ENCODE measurements at regions not wholly inside any gene's neighbourhood (a gene's known extent, or its start where the extent isn't known, plus 50 kb on each side); places are given as distances from the start of the nearest gene placed in this dataset.

DNA sequence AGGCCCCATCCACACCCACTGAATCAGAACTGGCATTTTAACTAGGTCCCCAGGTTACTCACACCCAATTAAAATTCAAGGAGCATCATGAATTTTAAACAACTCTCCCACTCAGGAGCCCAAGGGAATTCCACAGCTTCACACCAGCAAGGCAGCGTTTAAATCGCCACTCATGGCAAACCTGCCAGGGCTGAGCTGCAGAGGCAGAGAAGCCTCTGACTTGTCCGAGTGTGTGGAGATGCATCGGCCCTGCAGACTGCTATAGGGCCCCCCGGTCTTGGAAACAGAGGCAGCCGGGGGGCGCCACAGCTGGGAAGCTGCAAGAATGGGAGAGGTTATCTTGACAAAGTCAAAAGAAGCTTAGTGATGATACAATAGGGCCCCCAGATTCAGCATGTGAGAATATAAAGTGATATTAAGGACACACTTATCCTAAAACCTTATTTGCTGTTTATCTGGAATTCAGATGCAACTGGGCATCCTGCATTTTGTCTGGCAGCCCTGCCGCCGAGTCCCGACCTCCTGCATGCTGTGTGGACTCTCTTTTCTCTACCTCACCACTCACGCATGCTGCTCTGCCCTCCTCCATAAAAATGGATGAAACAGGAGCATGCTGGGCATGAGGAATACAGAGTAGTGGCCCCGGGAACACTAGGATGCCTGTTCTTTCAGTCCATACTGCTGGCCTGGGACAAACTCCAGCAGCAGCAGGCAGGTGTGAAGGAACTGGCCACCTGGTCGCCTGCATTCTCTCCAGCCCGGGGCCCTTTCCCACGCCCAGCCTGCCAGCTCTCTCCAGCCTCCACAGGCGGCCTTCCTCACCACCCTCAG, 126.1 kb downstream of the PXDC1 start:
- no TSS peak for BruUV-seq (replicated peaks)
- Histone ChIP-seq H3K9ac (ENCODE audit: control insufficient read depth, insufficient read depth, low read length) (no peak overlapping the region), H3K4me3 (no peak overlapping the region), H3K27me3 (replicated peaks in 1 of 2; ENCODE audit: control insufficient read depth in 2 of 2, insufficient read depth in 2 of 2, low read length in 1 of 2) (peaks cover 2 to 6% of the 10 kb centered on the region in 2 experiments; a peak in 3 of 4 replicates), H2AFZ (ENCODE audit: control insufficient read depth, low read depth, low read length) (no peak overlapping the region), H3K4me2 (ENCODE audit: control insufficient read depth, insufficient read depth) (no peak overlapping the region), H4K20me1 (ENCODE audit: control insufficient read depth, insufficient read depth) (no peaks in the 10 kb centered on the region), H3K79me2 (ENCODE audit: control insufficient read depth, insufficient read depth, low read length) (no peaks in the 10 kb centered on the region), H3K4me1 (ENCODE audit: control insufficient read depth, insufficient read depth, low read length) (no peaks in the 10 kb centered on the region), H3K27ac (ENCODE audit: control insufficient read depth, insufficient read depth) (no peak overlapping the region), H3K36me3 (ENCODE audit: control insufficient read depth in 2 of 2, insufficient read depth in 2 of 2, low read length in 1 of 2) (no peaks in the 10 kb centered on the region), H3K9me3 (replicated peaks; ENCODE audit: control insufficient read depth, insufficient read depth, low read length) (no peaks in the 10 kb centered on the region; the same call in 2 of the 3 replicates)
- 24% methylated on average over 16 of the region's 16 CpGs for WGBS (ENCODE audit: insufficient coverage, insufficient replicate concordance, low lambda C conversion rate, missing lambda C conversion rate)
- intact Hi-C loops (cut with micrococcal nuclease; ENCODE audit: unreplicated experiment) (no loop called here), in situ Hi-C loops (cut with MboI) (no loop called here)
- FAIRE-seq: no peak
- no peak for ATAC-seq
- ChIA-PET RAD21 (ENCODE audit: unreplicated experiment) (no interaction called here), POLR2A (no interaction called here), CTCF (no interaction called here), SMC1A (ENCODE audit: uncharacterized antibody, unreplicated experiment) (no interaction called here)
- DNase-seq (ENCODE audit: low read depth, low spot score): no peak
- TF ChIP-seq HDAC6 (IDR thresholded peaks at IDR 0.05; ENCODE audit: unreplicated experiment) (no peak), NFYB (IDR thresholded peaks at IDR 0.05; ENCODE audit: insufficient read depth, low read depth, low read length) (no peak), IKZF1 (conservative IDR thresholded peaks at IDR 0.05) (no peak), SPI1 (IDR thresholded peaks at IDR 0.05; ENCODE audit: borderline replicate concordance, insufficient read depth, low read depth, low read length) (no peak), SP1 (IDR thresholded peaks at IDR 0.05; ENCODE audit: low read depth, low read length) (no peak), GABPA (IDR thresholded peaks at IDR 0.05; ENCODE audit: low read depth) (no peak), STAT1 (conservative IDR thresholded peaks at IDR 0.05) (no peak)
- TF ChIP-seq, protein P1, sequence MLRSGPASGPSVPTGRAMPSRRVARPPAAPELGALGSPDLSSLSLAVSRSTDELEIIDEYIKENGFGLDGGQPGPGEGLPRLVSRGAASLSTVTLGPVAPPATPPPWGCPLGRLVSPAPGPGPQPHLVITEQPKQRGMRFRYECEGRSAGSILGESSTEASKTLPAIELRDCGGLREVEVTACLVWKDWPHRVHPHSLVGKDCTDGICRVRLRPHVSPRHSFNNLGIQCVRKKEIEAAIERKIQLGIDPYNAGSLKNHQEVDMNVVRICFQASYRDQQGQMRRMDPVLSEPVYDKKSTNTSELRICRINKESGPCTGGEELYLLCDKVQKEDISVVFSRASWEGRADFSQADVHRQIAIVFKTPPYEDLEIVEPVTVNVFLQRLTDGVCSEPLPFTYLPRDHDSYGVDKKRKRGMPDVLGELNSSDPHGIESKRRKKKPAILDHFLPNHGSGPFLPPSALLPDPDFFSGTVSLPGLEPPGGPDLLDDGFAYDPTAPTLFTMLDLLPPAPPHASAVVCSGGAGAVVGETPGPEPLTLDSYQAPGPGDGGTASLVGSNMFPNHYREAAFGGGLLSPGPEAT (IDR thresholded peaks at IDR 0.05; ENCODE audit: low read depth): no peak
- TF ChIP-seq, protein P2, sequence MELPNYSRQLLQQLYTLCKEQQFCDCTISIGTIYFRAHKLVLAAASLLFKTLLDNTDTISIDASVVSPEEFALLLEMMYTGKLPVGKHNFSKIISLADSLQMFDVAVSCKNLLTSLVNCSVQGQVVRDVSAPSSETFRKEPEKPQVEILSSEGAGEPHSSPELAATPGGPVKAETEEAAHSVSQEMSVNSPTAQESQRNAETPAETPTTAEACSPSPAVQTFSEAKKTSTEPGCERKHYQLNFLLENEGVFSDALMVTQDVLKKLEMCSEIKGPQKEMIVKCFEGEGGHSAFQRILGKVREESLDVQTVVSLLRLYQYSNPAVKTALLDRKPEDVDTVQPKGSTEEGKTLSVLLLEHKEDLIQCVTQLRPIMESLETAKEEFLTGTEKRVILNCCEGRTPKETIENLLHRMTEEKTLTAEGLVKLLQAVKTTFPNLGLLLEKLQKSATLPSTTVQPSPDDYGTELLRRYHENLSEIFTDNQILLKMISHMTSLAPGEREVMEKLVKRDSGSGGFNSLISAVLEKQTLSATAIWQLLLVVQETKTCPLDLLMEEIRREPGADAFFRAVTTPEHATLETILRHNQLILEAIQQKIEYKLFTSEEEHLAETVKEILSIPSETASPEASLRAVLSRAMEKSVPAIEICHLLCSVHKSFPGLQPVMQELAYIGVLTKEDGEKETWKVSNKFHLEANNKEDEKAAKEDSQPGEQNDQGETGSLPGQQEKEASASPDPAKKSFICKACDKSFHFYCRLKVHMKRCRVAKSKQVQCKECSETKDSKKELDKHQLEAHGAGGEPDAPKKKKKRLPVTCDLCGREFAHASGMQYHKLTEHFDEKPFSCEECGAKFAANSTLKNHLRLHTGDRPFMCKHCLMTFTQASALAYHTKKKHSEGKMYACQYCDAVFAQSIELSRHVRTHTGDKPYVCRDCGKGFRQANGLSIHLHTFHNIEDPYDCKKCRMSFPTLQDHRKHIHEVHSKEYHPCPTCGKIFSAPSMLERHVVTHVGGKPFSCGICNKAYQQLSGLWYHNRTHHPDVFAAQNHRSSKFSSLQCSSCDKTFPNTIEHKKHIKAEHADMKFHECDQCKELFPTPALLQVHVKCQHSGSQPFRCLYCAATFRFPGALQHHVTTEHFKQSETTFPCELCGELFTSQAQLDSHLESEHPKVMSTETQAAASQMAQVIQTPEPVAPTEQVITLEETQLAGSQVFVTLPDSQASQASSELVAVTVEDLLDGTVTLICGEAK (IDR thresholded peaks at IDR 0.05; ENCODE audit: borderline replicate concordance): no peak
- TF ChIP-seq, protein P3, sequence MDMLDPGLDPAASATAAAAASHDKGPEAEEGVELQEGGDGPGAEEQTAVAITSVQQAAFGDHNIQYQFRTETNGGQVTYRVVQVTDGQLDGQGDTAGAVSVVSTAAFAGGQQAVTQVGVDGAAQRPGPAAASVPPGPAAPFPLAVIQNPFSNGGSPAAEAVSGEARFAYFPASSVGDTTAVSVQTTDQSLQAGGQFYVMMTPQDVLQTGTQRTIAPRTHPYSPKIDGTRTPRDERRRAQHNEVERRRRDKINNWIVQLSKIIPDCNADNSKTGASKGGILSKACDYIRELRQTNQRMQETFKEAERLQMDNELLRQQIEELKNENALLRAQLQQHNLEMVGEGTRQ (IDR thresholded peaks at IDR 0.05; ENCODE audit: borderline replicate concordance, low read depth, low read length): no peak
- TF ChIP-seq, protein P4, sequence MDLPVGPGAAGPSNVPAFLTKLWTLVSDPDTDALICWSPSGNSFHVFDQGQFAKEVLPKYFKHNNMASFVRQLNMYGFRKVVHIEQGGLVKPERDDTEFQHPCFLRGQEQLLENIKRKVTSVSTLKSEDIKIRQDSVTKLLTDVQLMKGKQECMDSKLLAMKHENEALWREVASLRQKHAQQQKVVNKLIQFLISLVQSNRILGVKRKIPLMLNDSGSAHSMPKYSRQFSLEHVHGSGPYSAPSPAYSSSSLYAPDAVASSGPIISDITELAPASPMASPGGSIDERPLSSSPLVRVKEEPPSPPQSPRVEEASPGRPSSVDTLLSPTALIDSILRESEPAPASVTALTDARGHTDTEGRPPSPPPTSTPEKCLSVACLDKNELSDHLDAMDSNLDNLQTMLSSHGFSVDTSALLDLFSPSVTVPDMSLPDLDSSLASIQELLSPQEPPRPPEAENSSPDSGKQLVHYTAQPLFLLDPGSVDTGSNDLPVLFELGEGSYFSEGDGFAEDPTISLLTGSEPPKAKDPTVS (IDR thresholded peaks at IDR 0.05; ENCODE audit: low read depth, low read length): no peak
- TF ChIP-seq, protein P5, sequence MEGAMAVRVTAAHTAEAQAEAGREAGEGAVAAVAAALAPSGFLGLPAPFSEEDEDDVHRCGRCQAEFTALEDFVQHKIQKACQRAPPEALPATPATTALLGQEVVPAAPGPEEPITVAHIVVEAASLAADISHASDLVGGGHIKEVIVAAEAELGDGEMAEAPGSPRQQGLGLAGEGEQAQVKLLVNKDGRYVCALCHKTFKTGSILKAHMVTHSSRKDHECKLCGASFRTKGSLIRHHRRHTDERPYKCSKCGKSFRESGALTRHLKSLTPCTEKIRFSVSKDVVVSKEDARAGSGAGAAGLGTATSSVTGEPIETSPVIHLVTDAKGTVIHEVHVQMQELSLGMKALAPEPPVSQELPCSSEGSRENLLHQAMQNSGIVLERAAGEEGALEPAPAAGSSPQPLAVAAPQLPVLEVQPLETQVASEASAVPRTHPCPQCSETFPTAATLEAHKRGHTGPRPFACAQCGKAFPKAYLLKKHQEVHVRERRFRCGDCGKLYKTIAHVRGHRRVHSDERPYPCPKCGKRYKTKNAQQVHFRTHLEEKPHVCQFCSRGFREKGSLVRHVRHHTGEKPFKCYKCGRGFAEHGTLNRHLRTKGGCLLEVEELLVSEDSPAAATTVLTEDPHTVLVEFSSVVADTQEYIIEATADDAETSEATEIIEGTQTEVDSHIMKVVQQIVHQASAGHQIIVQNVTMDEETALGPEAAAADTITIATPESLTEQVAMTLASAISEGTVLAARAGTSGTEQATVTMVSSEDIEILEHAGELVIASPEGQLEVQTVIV (IDR thresholded peaks at IDR 0.05; ENCODE audit: borderline replicate concordance, partially characterized antibody): no peak

Measured in GM12878 (cell line).